ENCODE measurements at regions not wholly inside any gene's neighbourhood (a gene's known extent, or its start where the extent isn't known, plus 50 kb on each side); places are given as distances from the start of the nearest gene placed in this dataset.

DNA sequence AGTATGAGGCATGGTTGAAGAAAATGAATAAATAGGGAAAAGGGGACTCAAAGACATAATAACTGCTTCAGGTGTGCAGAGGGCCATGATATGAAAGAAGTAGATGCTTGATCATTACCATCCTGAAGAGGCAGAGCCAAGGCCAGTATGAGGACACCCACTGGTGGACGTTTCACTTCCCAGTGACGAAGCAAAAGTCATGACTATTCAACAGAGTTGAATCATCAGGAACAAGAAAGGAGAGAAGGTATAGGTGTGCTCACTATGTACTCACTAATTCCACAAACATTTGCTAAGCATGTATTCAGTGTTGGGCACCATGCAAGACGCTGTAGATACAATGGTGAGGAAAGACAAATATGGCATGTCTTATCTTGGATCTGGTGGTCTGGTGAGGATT, 319.2 kb upstream of the RUNX1 start:
- TF ChIP-seq, protein P1, sequence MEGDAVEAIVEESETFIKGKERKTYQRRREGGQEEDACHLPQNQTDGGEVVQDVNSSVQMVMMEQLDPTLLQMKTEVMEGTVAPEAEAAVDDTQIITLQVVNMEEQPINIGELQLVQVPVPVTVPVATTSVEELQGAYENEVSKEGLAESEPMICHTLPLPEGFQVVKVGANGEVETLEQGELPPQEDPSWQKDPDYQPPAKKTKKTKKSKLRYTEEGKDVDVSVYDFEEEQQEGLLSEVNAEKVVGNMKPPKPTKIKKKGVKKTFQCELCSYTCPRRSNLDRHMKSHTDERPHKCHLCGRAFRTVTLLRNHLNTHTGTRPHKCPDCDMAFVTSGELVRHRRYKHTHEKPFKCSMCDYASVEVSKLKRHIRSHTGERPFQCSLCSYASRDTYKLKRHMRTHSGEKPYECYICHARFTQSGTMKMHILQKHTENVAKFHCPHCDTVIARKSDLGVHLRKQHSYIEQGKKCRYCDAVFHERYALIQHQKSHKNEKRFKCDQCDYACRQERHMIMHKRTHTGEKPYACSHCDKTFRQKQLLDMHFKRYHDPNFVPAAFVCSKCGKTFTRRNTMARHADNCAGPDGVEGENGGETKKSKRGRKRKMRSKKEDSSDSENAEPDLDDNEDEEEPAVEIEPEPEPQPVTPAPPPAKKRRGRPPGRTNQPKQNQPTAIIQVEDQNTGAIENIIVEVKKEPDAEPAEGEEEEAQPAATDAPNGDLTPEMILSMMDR (IDR thresholded peaks at IDR 0.05): no peak
- no peak for TF ChIP-seq POLR2A (IDR thresholded peaks at IDR 0.05)

Data from heart left ventricle (tissue), 13 donors.